ENCODE measurements at regions not wholly inside any gene's neighbourhood (a gene's known extent, or its start where the extent isn't known, plus 50 kb on each side); places are given as distances from the start of the nearest gene placed in this dataset.

DNA sequence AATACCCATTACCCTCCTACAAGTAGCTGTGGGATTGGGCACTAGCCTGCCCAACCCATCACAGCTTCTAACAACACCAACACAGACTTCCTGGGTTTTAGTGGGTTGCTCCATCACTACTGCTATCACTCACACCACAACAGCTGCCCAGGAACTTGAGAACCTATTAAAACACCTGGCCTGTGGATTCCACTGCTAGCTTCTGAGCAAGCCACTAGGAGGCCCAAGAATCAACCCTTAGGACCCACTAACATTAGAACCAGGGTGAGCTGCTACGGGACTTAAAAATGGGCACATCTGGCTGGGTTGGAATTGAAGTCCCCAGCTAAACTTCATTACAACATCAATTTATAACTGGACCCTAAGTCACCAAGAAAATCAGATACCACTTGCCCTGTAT, 113.2 kb upstream of the TP63 start:
- TF ChIP-seq POLR2A (IDR thresholded peaks at IDR 0.05), result no peak
- TF ChIP-seq CTCF (IDR thresholded peaks at IDR 0.05), result no peak
